ENCODE measurements at regions not wholly inside any gene's neighbourhood (a gene's known extent, or its start where the extent isn't known, plus 50 kb on each side); places are given as distances from the start of the nearest gene placed in this dataset.

DNA sequence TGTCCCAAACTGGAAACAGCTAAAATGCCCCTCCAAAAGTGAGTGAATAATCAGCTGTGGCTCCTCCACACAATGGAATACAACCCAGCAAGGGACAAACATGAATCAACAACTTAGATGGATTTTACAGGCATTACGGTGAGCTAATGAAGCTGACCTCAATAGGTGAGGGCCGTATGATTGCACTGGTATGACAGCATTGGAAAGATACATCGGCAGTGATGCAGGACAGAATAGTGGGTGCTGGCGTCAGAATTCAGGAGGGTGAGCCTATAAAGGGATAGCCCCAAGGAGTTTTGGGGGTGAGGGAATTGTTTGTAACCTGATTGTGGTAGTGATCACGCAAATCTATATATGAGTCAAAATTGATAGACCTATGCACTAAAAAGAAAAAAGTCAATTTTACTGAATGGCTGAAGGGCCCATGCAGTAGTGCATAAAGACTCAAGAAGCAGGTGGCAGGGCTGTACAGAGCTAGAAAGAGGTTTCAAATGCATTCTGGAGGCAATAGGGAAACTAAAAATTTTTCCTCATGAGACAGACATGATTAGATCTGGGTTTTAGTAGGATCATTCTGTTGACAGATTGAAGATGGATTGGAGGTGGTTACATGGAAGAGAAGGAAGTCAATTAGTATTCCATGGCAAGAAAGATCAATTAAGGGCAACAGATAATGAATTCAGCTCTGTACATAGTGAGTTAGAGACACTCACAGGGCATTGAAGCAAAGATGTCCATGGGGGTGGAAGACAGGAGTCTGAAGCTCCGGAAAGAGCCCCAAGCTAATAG lies 90.8 kb downstream of the IRS2 start:
- TF ChIP-seq, protein P1, sequence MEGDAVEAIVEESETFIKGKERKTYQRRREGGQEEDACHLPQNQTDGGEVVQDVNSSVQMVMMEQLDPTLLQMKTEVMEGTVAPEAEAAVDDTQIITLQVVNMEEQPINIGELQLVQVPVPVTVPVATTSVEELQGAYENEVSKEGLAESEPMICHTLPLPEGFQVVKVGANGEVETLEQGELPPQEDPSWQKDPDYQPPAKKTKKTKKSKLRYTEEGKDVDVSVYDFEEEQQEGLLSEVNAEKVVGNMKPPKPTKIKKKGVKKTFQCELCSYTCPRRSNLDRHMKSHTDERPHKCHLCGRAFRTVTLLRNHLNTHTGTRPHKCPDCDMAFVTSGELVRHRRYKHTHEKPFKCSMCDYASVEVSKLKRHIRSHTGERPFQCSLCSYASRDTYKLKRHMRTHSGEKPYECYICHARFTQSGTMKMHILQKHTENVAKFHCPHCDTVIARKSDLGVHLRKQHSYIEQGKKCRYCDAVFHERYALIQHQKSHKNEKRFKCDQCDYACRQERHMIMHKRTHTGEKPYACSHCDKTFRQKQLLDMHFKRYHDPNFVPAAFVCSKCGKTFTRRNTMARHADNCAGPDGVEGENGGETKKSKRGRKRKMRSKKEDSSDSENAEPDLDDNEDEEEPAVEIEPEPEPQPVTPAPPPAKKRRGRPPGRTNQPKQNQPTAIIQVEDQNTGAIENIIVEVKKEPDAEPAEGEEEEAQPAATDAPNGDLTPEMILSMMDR (IDR thresholded peaks at IDR 0.05 in 8 of 11, conservative IDR thresholded peaks at IDR 0.05 in 3 of 11): no peak
- TF ChIP-seq POLR2AphosphoS5 (IDR thresholded peaks at IDR 0.05): no peak

All from spleen (tissue), 7 donors.